ENCODE measurements at regions not wholly inside any gene's neighbourhood (a gene's known extent, or its start where the extent isn't known, plus 50 kb on each side); places are given as distances from the start of the nearest gene placed in this dataset.

DNA sequence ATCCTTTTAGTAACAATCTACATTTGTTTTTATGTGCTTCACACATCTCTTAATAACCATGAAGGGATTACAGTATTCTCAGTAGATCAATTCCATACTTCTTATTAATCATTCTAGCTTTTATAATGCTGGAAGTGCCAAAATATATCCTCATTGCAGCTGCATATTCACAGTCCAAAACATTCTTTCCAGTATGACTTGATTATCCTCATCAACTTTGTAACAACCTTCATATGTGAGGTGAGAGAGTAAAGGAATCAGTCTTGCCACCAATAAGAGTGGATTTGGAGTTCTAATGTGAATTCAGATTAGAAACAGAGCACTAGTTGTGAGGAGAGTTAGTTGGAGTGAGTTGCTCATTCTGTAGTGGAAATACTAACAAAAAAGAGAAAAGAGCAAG lies 208.0 kb upstream of the SPRY2 start:
- DNase-seq (no peak), ATAC-seq (ENCODE audit: low FRiP score in 2 of 2) (no peak)
- Histone ChIP-seq H3K36me3 (no peaks in the 10 kb centered on the region), H3K9me3 (no peaks in the 10 kb centered on the region), H3K4me3 (no peak overlapping the region), H3K27me3 (no peaks in the 10 kb centered on the region), H3K4me1 (peaks cover 0 to 16% (median 0%) of the 10 kb centered on the region in 4 donors), H3K27ac (no peak overlapping the region)
- TF ChIP-seq, protein P1, sequence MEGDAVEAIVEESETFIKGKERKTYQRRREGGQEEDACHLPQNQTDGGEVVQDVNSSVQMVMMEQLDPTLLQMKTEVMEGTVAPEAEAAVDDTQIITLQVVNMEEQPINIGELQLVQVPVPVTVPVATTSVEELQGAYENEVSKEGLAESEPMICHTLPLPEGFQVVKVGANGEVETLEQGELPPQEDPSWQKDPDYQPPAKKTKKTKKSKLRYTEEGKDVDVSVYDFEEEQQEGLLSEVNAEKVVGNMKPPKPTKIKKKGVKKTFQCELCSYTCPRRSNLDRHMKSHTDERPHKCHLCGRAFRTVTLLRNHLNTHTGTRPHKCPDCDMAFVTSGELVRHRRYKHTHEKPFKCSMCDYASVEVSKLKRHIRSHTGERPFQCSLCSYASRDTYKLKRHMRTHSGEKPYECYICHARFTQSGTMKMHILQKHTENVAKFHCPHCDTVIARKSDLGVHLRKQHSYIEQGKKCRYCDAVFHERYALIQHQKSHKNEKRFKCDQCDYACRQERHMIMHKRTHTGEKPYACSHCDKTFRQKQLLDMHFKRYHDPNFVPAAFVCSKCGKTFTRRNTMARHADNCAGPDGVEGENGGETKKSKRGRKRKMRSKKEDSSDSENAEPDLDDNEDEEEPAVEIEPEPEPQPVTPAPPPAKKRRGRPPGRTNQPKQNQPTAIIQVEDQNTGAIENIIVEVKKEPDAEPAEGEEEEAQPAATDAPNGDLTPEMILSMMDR (IDR thresholded peaks at IDR 0.05) = no peak
- no peak for TF ChIP-seq EP300 (IDR thresholded peaks at IDR 0.05)

DNA sequence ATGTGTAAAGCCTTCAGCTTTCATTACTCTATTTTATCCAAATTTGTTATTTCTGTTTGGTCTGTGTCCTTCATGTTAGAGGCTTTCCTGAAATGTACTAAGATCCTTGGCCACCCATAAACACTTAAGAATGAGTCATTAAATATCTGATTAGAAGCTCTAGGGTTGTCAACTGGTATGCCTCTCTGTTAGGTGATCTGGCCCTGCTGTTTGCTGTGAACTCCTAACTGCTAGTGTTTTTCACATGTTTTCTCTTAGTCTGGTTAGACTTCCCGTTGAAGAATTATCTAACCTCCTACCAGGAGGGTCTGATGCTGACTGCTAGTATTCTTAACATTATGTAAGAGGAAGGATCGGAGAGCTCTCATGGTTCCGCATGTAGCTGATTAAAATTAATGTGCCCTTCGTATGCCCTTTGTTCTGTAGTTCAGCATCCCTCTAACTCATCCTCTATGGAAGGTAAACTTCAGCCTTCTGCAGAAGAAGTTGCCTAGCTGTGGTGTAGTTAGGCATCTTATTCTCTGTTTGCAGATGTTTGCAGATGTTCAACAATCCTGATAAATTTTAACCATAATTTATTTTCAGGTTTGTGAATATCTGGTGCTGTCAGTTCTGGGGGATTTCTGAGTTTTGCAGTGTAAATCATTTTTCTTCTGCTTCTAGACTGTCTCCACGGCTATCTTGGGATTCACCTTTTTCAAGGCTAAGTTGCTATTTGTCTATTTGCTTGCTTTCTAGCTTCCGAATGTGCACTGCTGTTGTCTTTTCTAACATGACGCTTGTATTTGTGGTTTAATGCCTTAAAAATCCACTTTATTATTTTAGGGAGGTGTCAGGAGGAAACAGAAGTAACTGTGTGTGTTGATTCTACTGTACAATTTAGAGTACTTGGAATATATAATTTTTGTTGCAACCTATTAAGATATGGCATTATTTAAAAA lies 207.2 kb upstream of the SPRY2 start:
- ATAC-seq (ENCODE audit: low FRiP score in 2 of 2) (peak in 1 of 2 donors; percentile 41), DNase-seq (no peak)
- Histone ChIP-seq H3K4me3 (no peak overlapping the region), H3K27ac (no peak overlapping the region), H3K4me1 (peaks cover 0 to 16% (median 0%) of the 10 kb centered on the region in 4 donors), H3K9me3 (no peaks in the 10 kb centered on the region), H3K27me3 (no peaks in the 10 kb centered on the region), H3K36me3 (no peaks in the 10 kb centered on the region)
- 73 to 85% methylated on average over 7 of the region's 7 CpGs for WGBS, 2 donors
- TF ChIP-seq POLR2A (IDR thresholded peaks at IDR 0.05) (no peak), POLR2AphosphoS5 (IDR thresholded peaks at IDR 0.05) (no peak)
- TF ChIP-seq, protein P1 (IDR thresholded peaks at IDR 0.05) = no peak

DNA sequence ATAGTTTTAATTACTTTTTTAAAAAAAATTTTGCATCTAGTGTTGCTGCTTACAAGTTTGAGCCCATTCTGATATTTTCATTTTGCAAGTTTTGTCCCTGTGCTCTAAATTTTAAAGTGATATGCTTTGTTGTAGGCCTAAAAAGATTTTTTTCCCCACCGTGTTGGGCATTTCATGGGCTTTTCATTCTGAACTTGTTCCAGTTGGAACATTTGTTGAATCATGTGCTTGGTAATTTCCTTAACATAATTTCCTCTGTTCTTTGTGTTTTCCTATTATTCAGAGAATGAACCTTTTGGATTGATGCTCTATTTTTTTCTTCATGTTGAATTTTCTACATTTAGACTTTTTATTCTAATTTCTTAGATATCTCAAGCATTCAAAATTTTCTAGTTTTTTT lies 206.4 kb upstream of the SPRY2 start:
- H3K9me3 ChIP-seq = no peaks in the 10 kb centered on the region
- H3K36me3 ChIP-seq = no peaks in the 10 kb centered on the region
- no peaks in the 10 kb centered on the region for H3K27me3 ChIP-seq
- H3K27ac ChIP-seq = no peak overlapping the region
- ATAC-seq (ENCODE audit: low FRiP score in 2 of 2) = no peak
- no peak overlapping the region for H3K4me3 ChIP-seq
- no peak for DNase-seq
- 58 to 59% methylated on average over 1 of the region's 1 CpG for WGBS, 2 donors
- TF ChIP-seq POLR2A (IDR thresholded peaks at IDR 0.05) = no peak
- TF ChIP-seq EP300 (IDR thresholded peaks at IDR 0.05) = no peak
- no peak for TF ChIP-seq POLR2AphosphoS5 (IDR thresholded peaks at IDR 0.05)
- TF ChIP-seq, protein P1 (IDR thresholded peaks at IDR 0.05) = no peak
- H3K4me1 ChIP-seq = peaks cover 0 to 13% (median 0%) of the 10 kb centered on the region in 4 donors

DNA sequence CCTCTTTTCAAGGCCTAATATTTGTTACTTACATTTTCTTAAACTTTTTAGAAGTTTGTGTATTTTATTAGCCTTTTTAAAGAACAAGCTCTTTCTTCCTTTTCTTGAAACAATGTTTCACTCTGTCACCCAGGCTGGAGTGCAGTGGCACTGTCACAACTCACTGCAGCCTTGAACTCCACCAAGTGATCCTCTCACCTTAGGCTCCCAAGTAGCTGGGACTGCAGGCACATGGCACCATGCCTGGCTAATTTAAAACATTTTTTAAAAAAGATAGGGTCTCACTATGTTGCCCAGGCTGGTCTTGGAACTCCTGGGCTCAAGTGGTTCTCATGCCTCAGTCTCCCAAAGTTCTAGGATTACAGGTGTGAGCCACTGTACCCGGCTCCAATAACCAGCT lies 192.2 kb upstream of the SPRY2 start:
- WGBS, 2 donors = 94 to 96% methylated on average over 1 of the region's 1 CpG
- DNase-seq = no peak
- H3K4me3 ChIP-seq = no peak overlapping the region

More for the DNA sequence above, 192.2 kb upstream of the SPRY2 start:
- TF ChIP-seq POLR2AphosphoS5 (IDR thresholded peaks at IDR 0.05) (no peak), POLR2A (IDR thresholded peaks at IDR 0.05) (no peak), EP300 (IDR thresholded peaks at IDR 0.05) (no peak)
- TF ChIP-seq, protein P1 (IDR thresholded peaks at IDR 0.05) = no peak
- Histone ChIP-seq H3K9me3 (no peaks in the 10 kb centered on the region), H3K27ac (no peak overlapping the region), H3K4me1 (no peaks in the 10 kb centered on the region), H3K27me3 (no peaks in the 10 kb centered on the region), H3K36me3 (no peaks in the 10 kb centered on the region)
- no peak for ATAC-seq (ENCODE audit: low FRiP score in 2 of 2)

Data from upper lobe of left lung (tissue), 6 donors.